HG03097 (cell line): ENCODE measurements at regions not wholly inside any gene's neighbourhood (a gene's known extent, or its start where the extent isn't known, plus 50 kb on each side); places are given as distances from the start of the nearest gene placed in this dataset.

Source experiments
- ATAC-seq: cut with Tn5 transposase; IDR thresholded peaks from one replicate; pipeline ENCODE4 v1.9.1; 2021; ENCODE audit not compliant: unreplicated experiment, low FRiP score

- no peak for ATAC-seq
Measured at GRCh38 chr20:6269168-6269873, 146.5 kb upstream of the FERMT1 start.

- no peak for ATAC-seq
Measured at GRCh38 chr20:6265204-6265904, 142.5 kb upstream of the FERMT1 start.

- no peak for ATAC-seq
Measured at GRCh38 chr20:6253396-6253795, 130.6 kb upstream of the FERMT1 start.

GRCh38 chr20:6245436-6245835 lies 122.6 kb upstream of the FERMT1 start:
- ATAC-seq = no peak

- ATAC-seq = no peak
Measured at GRCh38 chr20:6241591-6241990, 118.8 kb upstream of the FERMT1 start.

- no peak for ATAC-seq
Measured at GRCh38 chr20:6240059-6240458, 117.2 kb upstream of the FERMT1 start.

GRCh38 chr20:6238421-6238820 lies 115.6 kb upstream of the FERMT1 start:
- ATAC-seq = no peak

GRCh38 chr20:6235510-6235909 lies 112.7 kb upstream of the FERMT1 start:
- no peak for ATAC-seq

GRCh38 chr20:6232436-6232835 lies 109.6 kb upstream of the FERMT1 start:
- ATAC-seq = no peak

- no peak for ATAC-seq
Measured at GRCh38 chr20:6231556-6231955, 108.7 kb upstream of the FERMT1 start.

- ATAC-seq = no peak
Measured at GRCh38 chr20:6228302-6228843, 105.5 kb upstream of the FERMT1 start.

- ATAC-seq = no peak
Measured at GRCh38 chr20:6213311-6213710, 90.5 kb upstream of the FERMT1 start.

GRCh38 chr20:6212903-6213302 lies 90.1 kb upstream of the FERMT1 start:
- ATAC-seq = no peak

GRCh38 chr20:6209093-6209492 lies 86.3 kb upstream of the FERMT1 start:
- ATAC-seq = no peak

- ATAC-seq = no peak
Measured at GRCh38 chr20:6200092-6200491, 77.3 kb upstream of the FERMT1 start.

GRCh38 chr20:6185268-6185667 lies 62.4 kb upstream of the FERMT1 start:
- no peak for ATAC-seq

- ATAC-seq = no peak
Measured at GRCh38 chr20:6184086-6184485, 61.3 kb upstream of the FERMT1 start.

- ATAC-seq = no peak
Measured at GRCh38 chr20:6180531-6180930, 57.7 kb upstream of the FERMT1 start.

GRCh38 chr20:6178537-6178936 lies 55.7 kb upstream of the FERMT1 start:
- ATAC-seq = no peak

GRCh38 chr20:6173481-6173880 lies 50.7 kb upstream of the FERMT1 start:
- no peak for ATAC-seq
